ENCODE measurements at regions not wholly inside any gene's neighbourhood (a gene's known extent, or its start where the extent isn't known, plus 50 kb on each side); places are given as distances from the start of the nearest gene placed in this dataset.
"Not testable (repeated sequence)": the region's sequence is repeated elsewhere in the genome, so short reads cannot be mapped to it uniquely, and the experiment has no call there.

- no peak for DNase-seq
Measured at GRCh38 chr19:31018936-31019335, 330.3 kb downstream of the TSHZ3 start.

- DNase-seq = no peak
Measured at GRCh38 chr19:31015778-31016177, 333.5 kb downstream of the TSHZ3 start.

GRCh38 chr19:31014668-31015067 is 334.6 kb downstream of the TSHZ3 start:
- DNase-seq = no peak

- no peak for DNase-seq
Measured at GRCh38 chr19:31013384-31014020, 335.7 kb downstream of the TSHZ3 start.

GRCh38 chr19:31002518-31003244 is 346.6 kb downstream of the TSHZ3 start:
- no peak for DNase-seq

GRCh38 chr19:31001991-31002390 is 347.2 kb downstream of the TSHZ3 start:
- no peak for DNase-seq

- DNase-seq = no peak
Measured at GRCh38 chr19:31000913-31001312, 348.3 kb downstream of the TSHZ3 start.

GRCh38 chr19:30999726-31000125 is 349.5 kb downstream of the TSHZ3 start:
- no peak for DNase-seq

GRCh38 chr19:30997222-30997621 is 352.0 kb downstream of the TSHZ3 start:
- no peak for DNase-seq

- DNase-seq = no peak
Measured at GRCh38 chr19:30978639-30979038, 370.6 kb downstream of the TSHZ3 start.

- no peak for DNase-seq
Measured at GRCh38 chr19:30969591-30969990, 379.6 kb downstream of the TSHZ3 start.

GRCh38 chr19:30968841-30969399 is 380.3 kb downstream of the TSHZ3 start:
- DNase-seq = no peak

GRCh38 chr19:30968210-30968609 is 381.0 kb downstream of the TSHZ3 start:
- no peak for DNase-seq

GRCh38 chr19:30966486-30966885 is 382.8 kb downstream of the TSHZ3 start:
- DNase-seq = no peak

- DNase-seq = no peak
Measured at GRCh38 chr19:30959011-30959410, 390.2 kb downstream of the TSHZ3 start.

- DNase-seq = no peak
Measured at GRCh38 chr19:30955112-30956104, 393.8 kb downstream of the TSHZ3 start.

GRCh38 chr19:30944276-30944932 is 404.8 kb downstream of the TSHZ3 start:
- DNase-seq = not testable (repeated sequence)

GRCh38 chr19:30943101-30943843 is 406.0 kb downstream of the TSHZ3 start:
- no peak for DNase-seq

- DNase-seq = no peak
Measured at GRCh38 chr19:30942636-30943035, 406.6 kb downstream of the TSHZ3 start.

GRCh38 chr19:30941591-30941990 is 407.6 kb downstream of the TSHZ3 start:
- no peak for DNase-seq

GRCh38 chr19:30936276-30936675 is 413.0 kb downstream of the TSHZ3 start:
- no peak for DNase-seq

- DNase-seq = no peak
Measured at GRCh38 chr19:30935146-30935545, 414.1 kb downstream of the TSHZ3 start.

All from HCEC 1CT (cell line).